Astrocyte (in vitro differentiated cells and primary cell): ENCODE measurements at regions not wholly inside any gene's neighbourhood (a gene's known extent, or its start where the extent isn't known, plus 50 kb on each side); places are given as distances from the start of the nearest gene placed in this dataset.

ENCODE experiments used
- DNase-seq: peaks from one replicate; pipeline ENCODE4 v3.0.0-alpha.2; 2010; ENCODE audit warnings: low read depth
- FAIRE-seq: peaks from 2 replicates; lab custom pipeline; 2011; peaks lifted over from hg19 to GRCh38; lab: Jason Lieb, UNC
- H2AFZ ChIP-seq: 2 replicates; pipeline ENCODE4 v1.6.0; 2012; ENCODE audit warnings: low read depth, low read length, inconsistent platforms
- H3K27ac ChIP-seq: 2 replicates; pipeline ENCODE4 v1.5.1; 2011; ENCODE audit warnings: low read depth, low read length, inconsistent platforms
- H3K27me3 ChIP-seq: 2 replicates; pipeline ENCODE4 v1.6.0; 2011; ENCODE audit warnings: low read length, inconsistent platforms; ENCODE audit not compliant: insufficient read depth
- H3K36me3 ChIP-seq: 2 replicates; pipeline ENCODE4 v1.5.1; 2011; ENCODE audit warnings: low read length, inconsistent platforms; ENCODE audit not compliant: insufficient read depth
- H3K4me1 ChIP-seq: 2 replicates; pipeline ENCODE4 v1.5.1; 2011; ENCODE audit warnings: low read length, inconsistent platforms; ENCODE audit not compliant: insufficient read depth
- H3K4me2 ChIP-seq: 2 replicates; pipeline ENCODE4 v1.6.0; 2012; ENCODE audit warnings: low read length, inconsistent platforms
- H3K4me3 ChIP-seq: 2 replicates; pipeline ENCODE4 v1.5.1; 2011; ENCODE audit warnings: low read depth, mild to moderate bottlenecking, low read length, inconsistent platforms; ENCODE audit not compliant: insufficient read depth
- H3K79me2 ChIP-seq: 2 replicates; pipeline ENCODE4 v1.6.0; 2012; ENCODE audit warnings: mild to moderate bottlenecking, low read length, inconsistent platforms; ENCODE audit not compliant: insufficient read depth
- H3K9ac ChIP-seq: 2 replicates; pipeline ENCODE4 v1.6.0; 2012; ENCODE audit warnings: mild to moderate bottlenecking, low read length, inconsistent platforms
- H3K9me3 ChIP-seq: 2 replicates; pipeline ENCODE4 v1.5.1; 2012; ENCODE audit warnings: low read depth, mild to moderate bottlenecking, low read length, inconsistent platforms; ENCODE audit not compliant: insufficient read depth
- H4K20me1 ChIP-seq: 2 replicates; pipeline ENCODE4 v1.6.0; 2012; ENCODE audit warnings: low read length, inconsistent platforms; ENCODE audit not compliant: insufficient read depth
- H3K27ac Mint-ChIP-seq: one replicate; pipeline ENCODE4 v1.8.0; 2021; ENCODE audit warnings: mild to moderate bottlenecking, mixed read lengths; ENCODE audit not compliant: unreplicated experiment
- H3K27me3 Mint-ChIP-seq: one replicate; pipeline ENCODE4 v1.8.0; 2021; ENCODE audit warnings: low read depth, mixed read lengths; ENCODE audit not compliant: unreplicated experiment
- H3K36me3 Mint-ChIP-seq: one replicate; pipeline ENCODE4 v1.8.0; 2021; ENCODE audit warnings: low read depth, mixed read lengths; ENCODE audit not compliant: unreplicated experiment
- H3K4me1 Mint-ChIP-seq: one replicate; pipeline ENCODE4 v1.8.0; 2021; ENCODE audit warnings: low read depth, mixed read lengths; ENCODE audit not compliant: unreplicated experiment
- H3K4me3 Mint-ChIP-seq: one replicate; pipeline ENCODE4 v1.8.0; 2021; ENCODE audit warnings: mild to moderate bottlenecking, moderate library complexity, mixed read lengths; ENCODE audit not compliant: unreplicated experiment
- H3K9me3 Mint-ChIP-seq: one replicate; pipeline ENCODE4 v1.8.0; 2021; ENCODE audit warnings: mild to moderate bottlenecking, mixed read lengths; ENCODE audit not compliant: unreplicated experiment
- EZH2 ChIP-seq: IDR thresholded peaks from 2 replicates; pipeline ENCODE4 v1.6.1; 2012; ENCODE audit warnings: mild to moderate bottlenecking, low read length, inconsistent platforms; ENCODE audit not compliant: insufficient read depth
- TF ChIP-seq, protein P1 (sequence below): IDR thresholded peaks from 2 replicates; pipeline ENCODE4 v1.5.1; 2011; ENCODE audit warnings: low read depth, mild to moderate bottlenecking, inconsistent platforms, low read length, moderate library complexity; ENCODE audit not compliant: insufficient read depth

DNA sequence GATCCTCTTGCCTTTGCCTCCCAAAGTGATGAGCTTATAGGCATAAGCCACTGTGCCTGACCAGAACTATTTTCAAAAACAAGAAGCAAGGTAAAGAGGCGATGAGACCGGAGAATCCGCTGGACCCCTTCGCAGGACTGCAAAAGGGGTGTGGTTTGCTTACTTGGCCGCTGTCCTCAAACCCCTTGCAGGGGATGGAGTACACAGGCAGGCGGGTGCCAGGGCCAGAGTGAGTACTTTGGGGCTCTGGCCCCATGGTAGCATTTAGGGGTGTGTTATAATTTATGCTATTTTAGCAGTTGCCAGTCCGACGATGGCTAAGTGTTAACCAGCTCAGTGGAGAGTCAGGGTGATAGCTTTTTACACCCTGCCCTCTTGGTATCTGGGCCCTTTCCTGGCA, 1454.9 kb downstream of the HACE1 start:
- Histone ChIP-seq H3K36me3 (no peaks in the 10 kb centered on the region), H3K9ac (no peak overlapping the region)
- no peak for DNase-seq

DNA sequence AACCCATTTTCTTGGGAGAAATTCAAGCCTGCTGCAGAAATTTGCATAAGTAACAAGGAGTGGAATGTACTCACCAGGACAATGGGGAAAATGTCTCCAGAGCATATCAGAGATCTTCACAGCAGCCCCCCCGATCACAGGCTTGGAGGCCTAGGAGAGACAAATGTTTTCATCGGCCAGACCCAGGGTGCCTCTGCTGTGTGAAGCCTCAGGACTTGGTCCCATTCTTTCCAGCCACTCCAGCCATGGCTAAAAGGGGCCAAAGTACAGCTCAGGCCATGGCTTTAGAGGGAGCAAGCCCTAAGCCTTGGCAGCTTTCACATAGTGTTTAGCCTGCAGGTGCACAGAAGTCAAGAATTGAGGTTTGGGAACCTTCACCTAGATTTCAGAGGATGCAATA, 1463.0 kb downstream of the HACE1 start:
- Histone ChIP-seq H3K36me3 (no peaks in the 10 kb centered on the region), H3K27me3 (no peaks in the 10 kb centered on the region), H3K9ac (no peak overlapping the region), H3K4me2 (no peak overlapping the region), H2AFZ (no peak overlapping the region), H4K20me1 (no peaks in the 10 kb centered on the region), H3K9me3 (peaks cover 4% of the 10 kb centered on the region), H3K4me1 (no peaks in the 10 kb centered on the region), H3K4me3 (no peak overlapping the region), H3K79me2 (no peaks in the 10 kb centered on the region), H3K27ac (no peak overlapping the region)
- TF ChIP-seq EZH2, result no peak
- TF ChIP-seq, protein P1, sequence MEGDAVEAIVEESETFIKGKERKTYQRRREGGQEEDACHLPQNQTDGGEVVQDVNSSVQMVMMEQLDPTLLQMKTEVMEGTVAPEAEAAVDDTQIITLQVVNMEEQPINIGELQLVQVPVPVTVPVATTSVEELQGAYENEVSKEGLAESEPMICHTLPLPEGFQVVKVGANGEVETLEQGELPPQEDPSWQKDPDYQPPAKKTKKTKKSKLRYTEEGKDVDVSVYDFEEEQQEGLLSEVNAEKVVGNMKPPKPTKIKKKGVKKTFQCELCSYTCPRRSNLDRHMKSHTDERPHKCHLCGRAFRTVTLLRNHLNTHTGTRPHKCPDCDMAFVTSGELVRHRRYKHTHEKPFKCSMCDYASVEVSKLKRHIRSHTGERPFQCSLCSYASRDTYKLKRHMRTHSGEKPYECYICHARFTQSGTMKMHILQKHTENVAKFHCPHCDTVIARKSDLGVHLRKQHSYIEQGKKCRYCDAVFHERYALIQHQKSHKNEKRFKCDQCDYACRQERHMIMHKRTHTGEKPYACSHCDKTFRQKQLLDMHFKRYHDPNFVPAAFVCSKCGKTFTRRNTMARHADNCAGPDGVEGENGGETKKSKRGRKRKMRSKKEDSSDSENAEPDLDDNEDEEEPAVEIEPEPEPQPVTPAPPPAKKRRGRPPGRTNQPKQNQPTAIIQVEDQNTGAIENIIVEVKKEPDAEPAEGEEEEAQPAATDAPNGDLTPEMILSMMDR, result no peak
- DNase-seq, result no peak
- Mint-ChIP-seq H3K4me3 (no peak overlapping the region), H3K27ac (no peak overlapping the region), H3K36me3 (no peaks in the 10 kb centered on the region), H3K9me3 (peaks cover 4% of the 10 kb centered on the region), H3K4me1 (no peaks in the 10 kb centered on the region), H3K27me3 (no peaks in the 10 kb centered on the region)
- no peak for FAIRE-seq

More for the DNA sequence above, 1454.9 kb downstream of the HACE1 start:
- H4K20me1 ChIP-seq, result no peaks in the 10 kb centered on the region
- H3K4me2 ChIP-seq, result no peak overlapping the region
- no peak for FAIRE-seq
- H3K4me1 Mint-ChIP-seq, result no peaks in the 10 kb centered on the region
- H2AFZ ChIP-seq, result no peak overlapping the region
- H3K4me3 ChIP-seq, result no peak overlapping the region
- no peaks in the 10 kb centered on the region for H3K27me3 ChIP-seq
- TF ChIP-seq, protein P1, result no peak
- TF ChIP-seq EZH2, result no peak
- H3K9me3 Mint-ChIP-seq, result no peaks in the 10 kb centered on the region
- H3K4me1 ChIP-seq, result no peaks in the 10 kb centered on the region
- no peak overlapping the region for H3K4me3 Mint-ChIP-seq
- H3K27ac Mint-ChIP-seq, result no peak overlapping the region
- H3K36me3 Mint-ChIP-seq, result no peaks in the 10 kb centered on the region
- no peaks in the 10 kb centered on the region for H3K9me3 ChIP-seq
- no peaks in the 10 kb centered on the region for H3K79me2 ChIP-seq
- no peaks in the 10 kb centered on the region for H3K27me3 Mint-ChIP-seq
- H3K27ac ChIP-seq, result no peak overlapping the region

- Mint-ChIP-seq H3K9me3 (no peaks in the 10 kb centered on the region), H3K4me1 (no peaks in the 10 kb centered on the region)
- TF ChIP-seq EZH2, result no peak
- TF ChIP-seq, protein P1, result no peak
Measured at GRCh38 chr6:103379272-103379671, 1480.4 kb downstream of the HACE1 start.

More at GRCh38 chr6:103379272-103379671, 1480.4 kb downstream of the HACE1 start:
- Histone ChIP-seq H3K27me3 (no peaks in the 10 kb centered on the region), H2AFZ (no peak overlapping the region), H3K9ac (no peak overlapping the region), H3K9me3 (no peaks in the 10 kb centered on the region), H3K36me3 (no peaks in the 10 kb centered on the region), H3K4me3 (no peak overlapping the region), H3K4me2 (no peak overlapping the region), H3K27ac (no peak overlapping the region), H3K4me1 (no peaks in the 10 kb centered on the region), H4K20me1 (no peaks in the 10 kb centered on the region), H3K79me2 (no peaks in the 10 kb centered on the region)
- DNase-seq (no peak), FAIRE-seq (no peak)
- Mint-ChIP-seq H3K27me3 (no peaks in the 10 kb centered on the region), H3K36me3 (no peaks in the 10 kb centered on the region), H3K4me3 (no peak overlapping the region), H3K27ac (no peak overlapping the region)
